Naive thymus-derived CD8-positive, alpha-beta T cell (primary cell): ENCODE measurements at regions not wholly inside any gene's neighbourhood (a gene's known extent, or its start where the extent isn't known, plus 50 kb on each side); places are given as distances from the start of the nearest gene placed in this dataset.

ENCODE experiments used
- ATAC-seq, 2 donors: fragments of 150-1000 bp; cut with Tn5 transposase in 1 of 2; sonication (Bioruptor Pico), chemical (Tn5 transposase) in 1 of 2; 1 replicate in 1 of 2; 2 replicates in 1 of 2; pipeline ENCODE4 v1.10.0; 2021; ENCODE audit warnings: mild to moderate bottlenecking in 2 of 2, moderate library complexity in 2 of 2
- POLR2A ChIA-PET: fragments of 350-600 bp; sonication (Branson Sonifier 250); formaldehyde crosslinking; loops from one replicate; lab custom pipeline; 2021; ENCODE audit warnings: antibody characterized with exemption; lab: Charles Lee
- DNase-seq, 10 donors: peaks; one replicate each; pipeline versions ENCODE4 v3.0.0 to v3.0.0-alpha.2; 2020 to 2022
- H3K27ac Mint-ChIP-seq, 10 donors: one replicate each; pipeline ENCODE4 v1.8.0; 2020 to 2022; ENCODE audit warnings: mild to moderate bottlenecking in 10 of 10, mixed read lengths in 10 of 10, moderate library complexity in 4 of 10, inconsistent platforms in 1 of 10
- H3K27me3 Mint-ChIP-seq, 5 donors: one replicate each; pipeline ENCODE4 v1.8.0; 2021 to 2022; ENCODE audit warnings: mixed read lengths in 5 of 5
- H3K36me3 Mint-ChIP-seq, 3 donors: one replicate each; pipeline ENCODE4 v1.8.0; 2020 to 2022; ENCODE audit warnings: mixed read lengths in 3 of 3, mild to moderate bottlenecking in 2 of 3, inconsistent platforms in 1 of 3
- H3K4me1 Mint-ChIP-seq, 4 donors: one replicate each; pipeline ENCODE4 v1.8.0; 2021 to 2022; ENCODE audit warnings: mixed read lengths in 4 of 4
- H3K4me3 Mint-ChIP-seq, 10 donors: one replicate each; pipeline ENCODE4 v1.8.0; 2020 to 2022; ENCODE audit warnings: mild to moderate bottlenecking in 10 of 10, mixed read lengths in 10 of 10, moderate library complexity in 6 of 10, inconsistent platforms in 1 of 10
- H3K9me3 Mint-ChIP-seq, 9 donors: one replicate each; pipeline ENCODE4 v1.8.0; 2020 to 2022; ENCODE audit warnings: mixed read lengths in 9 of 9, mild to moderate bottlenecking in 3 of 9, inconsistent platforms in 1 of 9, moderate library complexity in 1 of 9

DNA sequence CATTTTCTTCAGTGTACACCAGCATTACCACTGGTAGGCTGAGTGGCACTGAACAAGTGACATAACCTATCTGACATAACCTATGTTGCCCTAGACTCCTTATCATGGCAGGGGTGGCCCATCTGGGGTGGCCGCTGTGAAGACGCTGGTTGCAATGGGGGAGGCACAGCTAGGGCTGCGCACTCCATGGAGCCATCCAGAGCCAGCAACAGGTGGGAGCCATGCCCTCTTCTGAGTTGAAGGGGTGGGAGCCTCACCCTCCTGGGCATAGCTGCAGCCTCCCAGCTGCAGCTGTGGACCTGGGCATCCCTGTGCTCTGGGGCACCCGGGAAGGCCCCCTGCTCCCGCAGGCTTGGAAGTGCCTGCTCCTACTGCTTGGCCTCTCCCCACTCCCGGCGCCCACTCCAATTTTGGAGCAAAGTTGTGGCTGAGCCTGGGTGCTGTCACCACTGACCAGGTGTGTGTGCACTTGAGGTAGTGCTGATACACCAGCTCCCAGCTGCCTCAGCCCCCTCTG, 52.4 kb upstream of the NTPCR start:
- ATAC-seq (no peak), DNase-seq (no peak)
- Mint-ChIP-seq H3K4me1 (peaks cover 0 to 5% (median 5%) of the 10 kb centered on the region in 4 donors), H3K27me3 (no peaks in the 10 kb centered on the region), H3K9me3 (peaks cover 0 to 2% (median 0%) of the 10 kb centered on the region in 9 donors), H3K27ac (no peak overlapping the region), H3K36me3 (no peaks in the 10 kb centered on the region), H3K4me3 (no peak overlapping the region)
- POLR2A ChIA-PET: no interaction called here

- Mint-ChIP-seq H3K4me3 (no peak overlapping the region), H3K27ac (no peak overlapping the region), H3K4me1 (peaks cover 0 to 5% (median 5%) of the 10 kb centered on the region in 4 donors), H3K27me3 (no peaks in the 10 kb centered on the region), H3K36me3 (no peaks in the 10 kb centered on the region), H3K9me3 (no peaks in the 10 kb centered on the region)
- POLR2A ChIA-PET: no interaction called here
- ATAC-seq (no peak), DNase-seq (no peak)
Measured at GRCh38 chr1:232899268-232899667, 51.1 kb upstream of the NTPCR start.

- Mint-ChIP-seq H3K4me1 (peaks cover 0 to 9% (median 6%) of the 10 kb centered on the region in 4 donors), H3K4me3 (no peak overlapping the region), H3K27me3 (peaks cover 0 to under 1% (median 0%) of the 10 kb centered on the region in 5 donors), H3K27ac (no peak overlapping the region), H3K36me3 (no peaks in the 10 kb centered on the region), H3K9me3 (no peaks in the 10 kb centered on the region)
- DNase-seq (no peak), ATAC-seq (no peak)
- POLR2A ChIA-PET: no interaction called here
Measured at GRCh38 chr1:232899839-232900238, 50.6 kb upstream of the NTPCR start.
